Liver (tissue), 8 donors: ENCODE measurements at regions not wholly inside any gene's neighbourhood (a gene's known extent, or its start where the extent isn't known, plus 50 kb on each side); places are given as distances from the start of the nearest gene placed in this dataset.

Experiments used
- DNase-seq: peaks from one replicate; pipeline ENCODE4 v3.0.0-alpha.2; 2017; ENCODE audit warnings: low spot score
- H3K27ac ChIP-seq, 2 donors: one replicate each; pipeline ENCODE4 v1.7.0; 2013; ENCODE audit warnings: inconsistent platforms in 2 of 2, low read length in 2 of 2, control low read depth in 1 of 2, low read depth in 1 of 2, mild to moderate bottlenecking in 1 of 2
- H3K27me3 ChIP-seq, 4 donors: one replicate each; pipeline versions ENCODE4 v1.6.1 to v1.7.0; 2013; ENCODE audit warnings: low read length in 3 of 4, inconsistent platforms in 1 of 4, mild to moderate bottlenecking in 1 of 4, moderate library complexity in 1 of 4; ENCODE audit not compliant: control insufficient read depth in 4 of 4, insufficient read depth in 4 of 4
- H3K36me3 ChIP-seq, 4 donors: one replicate each; pipeline versions ENCODE4 v1.6.1 to v1.7.0; 2013; ENCODE audit warnings: low read length in 3 of 4, mild to moderate bottlenecking in 3 of 4, low read depth in 1 of 4, moderate library complexity in 1 of 4; ENCODE audit not compliant: control insufficient read depth in 4 of 4, insufficient read depth in 3 of 4
- H3K4me1 ChIP-seq, 4 donors: one replicate each; pipeline versions ENCODE4 v1.6.1 to v1.7.0; 2013; ENCODE audit warnings: low read length in 3 of 4, mild to moderate bottlenecking in 3 of 4, moderate library complexity in 1 of 4; ENCODE audit not compliant: control insufficient read depth in 4 of 4, insufficient read depth in 4 of 4
- H3K4me3 ChIP-seq, 3 donors: one replicate each; pipeline versions ENCODE4 v1.6.1 to v1.7.0; 2013; ENCODE audit warnings: low read length in 3 of 3, control low read depth in 1 of 3, low read depth in 1 of 3, mild to moderate bottlenecking in 1 of 3
- H3K9ac ChIP-seq, 2 donors: one replicate each; pipeline ENCODE4 v1.7.0; 2013; ENCODE audit warnings: low read length in 2 of 2, mild to moderate bottlenecking in 2 of 2, moderate library complexity in 2 of 2, control low read depth in 1 of 2, low read depth in 1 of 2
- H3K9me3 ChIP-seq, 4 donors: one replicate each; pipeline versions ENCODE4 v1.6.1 to v1.7.0; 2013; ENCODE audit warnings: low read length in 3 of 4; ENCODE audit not compliant: control insufficient read depth in 4 of 4
- ATF3 ChIP-seq: IDR thresholded peaks from 2 replicates; pipeline ENCODE4 v1.6.1; 2016; ENCODE audit warnings: antibody characterized with exemption
- CTCF ChIP-seq: fragments of 150-350 bp; IDR thresholded peaks from 2 replicates; pipeline ENCODE4 v1.5.1; 2017; ENCODE audit warnings: improper control_type of control experiment, low read depth, low read length; ENCODE audit not compliant: missing input control
- EGR1 ChIP-seq, 2 donors: IDR thresholded peaks; 2 replicates each; pipeline ENCODE4 v1.6.1; 2016 to 2018; ENCODE audit warnings: antibody characterized with exemption in 2 of 2, low read depth in 2 of 2
- FOXA1 ChIP-seq: IDR thresholded peaks from 2 replicates; pipeline ENCODE4 v1.6.1; 2016; ENCODE audit warnings: antibody characterized with exemption
- FOXA2 ChIP-seq: IDR thresholded peaks from 2 replicates; pipeline ENCODE4 v1.6.1; 2016; ENCODE audit warnings: antibody characterized with exemption
- GABPA ChIP-seq, 2 donors: IDR thresholded peaks in 1 of 2; conservative IDR thresholded peaks in 1 of 2; 2 replicates each; pipeline ENCODE4 v1.6.1; 2016; ENCODE audit warnings: antibody characterized with exemption in 2 of 2, mild to moderate bottlenecking in 1 of 2, moderate library complexity in 1 of 2
- HNF4A ChIP-seq, 2 donors: conservative IDR thresholded peaks; 2 replicates each; pipeline ENCODE4 v1.6.1; 2016; ENCODE audit warnings: antibody characterized with exemption in 2 of 2, mild to moderate bottlenecking in 2 of 2
- HNF4G ChIP-seq: IDR thresholded peaks from 2 replicates; pipeline ENCODE4 v1.6.1; 2016; ENCODE audit warnings: antibody characterized with exemption
- JUND ChIP-seq, 2 donors: IDR thresholded peaks; 2 replicates each; pipeline ENCODE4 v1.6.1; 2016; ENCODE audit warnings: antibody characterized with exemption in 2 of 2
- NR2F2 ChIP-seq: IDR thresholded peaks from 2 replicates; pipeline ENCODE4 v1.6.1; 2016; ENCODE audit warnings: antibody characterized with exemption
- RAD21 ChIP-seq, 2 donors: IDR thresholded peaks; 2 replicates each; pipeline ENCODE4 v1.6.1; 2016; ENCODE audit warnings: antibody characterized with exemption in 2 of 2, mild to moderate bottlenecking in 2 of 2
- REST ChIP-seq: IDR thresholded peaks from 2 replicates; pipeline ENCODE4 v1.6.1; 2016; ENCODE audit warnings: antibody characterized with exemption, mild to moderate bottlenecking
- RXRA ChIP-seq, 2 donors: IDR thresholded peaks; 2 replicates each; pipeline ENCODE4 v1.6.1; 2017 to 2018; ENCODE audit warnings: antibody characterized with exemption in 2 of 2, mild to moderate bottlenecking in 1 of 2
- SP1 ChIP-seq: IDR thresholded peaks from 2 replicates; pipeline ENCODE4 v1.6.1; 2018; ENCODE audit warnings: antibody characterized with exemption, mild to moderate bottlenecking
- TAF1 ChIP-seq: conservative IDR thresholded peaks from 2 replicates; pipeline ENCODE4 v1.6.1; 2016; ENCODE audit warnings: antibody characterized with exemption, mild to moderate bottlenecking
- YY1 ChIP-seq: IDR thresholded peaks from 2 replicates; pipeline ENCODE4 v1.6.1; 2016; ENCODE audit warnings: antibody characterized with exemption, mild to moderate bottlenecking
- WGBS: extraction: QIAGEN DNeasy Blood & Tissue Kit; methylation state at CpG from one replicate; pipeline ENCODE4 v1.1.7; 2013; 5-methylcytosine and 5-hydroxymethylcytosine counted together
- TF ChIP-seq, protein P1 (sequence below): IDR thresholded peaks from 2 replicates; pipeline ENCODE4 v1.6.1; 2016; ENCODE audit warnings: antibody characterized with exemption
- donor health status: healthy.
- donor health status: healthy.
- donor health status: healthy.
- donor health status: healthy.
- donor health status: healthy.

- TF ChIP-seq SP1 (no peak), GABPA (IDR thresholded peaks at IDR 0.05 in 1 of 2, conservative IDR thresholded peaks at IDR 0.05 in 1 of 2) (no peak), HNF4A (conservative IDR thresholded peaks at IDR 0.05) (no peak), FOXA1 (no peak), HNF4G (no peak)
- no peaks in the 10 kb centered on the region for H3K4me1 ChIP-seq
- H3K27ac ChIP-seq: no peak overlapping the region
- H3K9ac ChIP-seq: no peak overlapping the region
- H3K4me3 ChIP-seq: no peak overlapping the region
- no peaks in the 10 kb centered on the region for H3K9me3 ChIP-seq
- 90% methylated on average over 3 of the region's 3 CpGs for WGBS
- no peak for DNase-seq
- H3K27me3 ChIP-seq: peaks cover 0 to 2% (median 0%) of the 10 kb centered on the region in 4 donors
- H3K36me3 ChIP-seq: no peaks in the 10 kb centered on the region
These were observed 318.2 kb downstream of the WDR11 start for GRCh38 chr10:121169406-121169805.

- no peak for DNase-seq
- no peaks in the 10 kb centered on the region for H3K9me3 ChIP-seq
- no peak overlapping the region for H3K9ac ChIP-seq
- no peak for TF ChIP-seq FOXA1
- TF ChIP-seq HNF4G: no peak
- TF ChIP-seq FOXA2: no peak
- no peak for TF ChIP-seq JUND (IDR thresholded peaks at IDR 0.05)
- no peak for TF ChIP-seq RAD21 (IDR thresholded peaks at IDR 0.05)
- no peak for TF ChIP-seq YY1
- no peak for TF ChIP-seq ATF3
- TF ChIP-seq TAF1: no peak
- TF ChIP-seq, protein P1, sequence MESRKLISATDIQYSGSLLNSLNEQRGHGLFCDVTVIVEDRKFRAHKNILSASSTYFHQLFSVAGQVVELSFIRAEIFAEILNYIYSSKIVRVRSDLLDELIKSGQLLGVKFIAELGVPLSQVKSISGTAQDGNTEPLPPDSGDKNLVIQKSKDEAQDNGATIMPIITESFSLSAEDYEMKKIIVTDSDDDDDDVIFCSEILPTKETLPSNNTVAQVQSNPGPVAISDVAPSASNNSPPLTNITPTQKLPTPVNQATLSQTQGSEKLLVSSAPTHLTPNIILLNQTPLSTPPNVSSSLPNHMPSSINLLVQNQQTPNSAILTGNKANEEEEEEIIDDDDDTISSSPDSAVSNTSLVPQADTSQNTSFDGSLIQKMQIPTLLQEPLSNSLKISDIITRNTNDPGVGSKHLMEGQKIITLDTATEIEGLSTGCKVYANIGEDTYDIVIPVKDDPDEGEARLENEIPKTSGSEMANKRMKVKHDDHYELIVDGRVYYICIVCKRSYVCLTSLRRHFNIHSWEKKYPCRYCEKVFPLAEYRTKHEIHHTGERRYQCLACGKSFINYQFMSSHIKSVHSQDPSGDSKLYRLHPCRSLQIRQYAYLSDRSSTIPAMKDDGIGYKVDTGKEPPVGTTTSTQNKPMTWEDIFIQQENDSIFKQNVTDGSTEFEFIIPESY: no peak
- no peaks in the 10 kb centered on the region for H3K36me3 ChIP-seq
- 78% methylated on average over 10 of the region's 10 CpGs for WGBS
- no peak overlapping the region for H3K27ac ChIP-seq
- H3K4me3 ChIP-seq: no peak overlapping the region
- H3K27me3 ChIP-seq: no peaks in the 10 kb centered on the region
- no peaks in the 10 kb centered on the region for H3K4me1 ChIP-seq
These were observed 320.9 kb downstream of the WDR11 start for GRCh38 chr10:121171825-121172787.

GRCh38 chr10:121179006-121179405, 327.8 kb downstream of the WDR11 start:
- H3K27ac ChIP-seq: no peak overlapping the region
- H3K9me3 ChIP-seq: no peaks in the 10 kb centered on the region
- no peak for DNase-seq
- H3K27me3 ChIP-seq: no peaks in the 10 kb centered on the region
- H3K36me3 ChIP-seq: no peaks in the 10 kb centered on the region
- no peaks in the 10 kb centered on the region for H3K4me1 ChIP-seq
- no peak overlapping the region for H3K9ac ChIP-seq
- H3K4me3 ChIP-seq: no peak overlapping the region
- WGBS: 85% methylated on average over 1 of the region's 1 CpG
- TF ChIP-seq JUND (IDR thresholded peaks at IDR 0.05) (no peak), EGR1 (IDR thresholded peaks at IDR 0.05; ENCODE audit: low read depth in 2 of 2) (no peak), RXRA (IDR thresholded peaks at IDR 0.05) (no peak), HNF4A (conservative IDR thresholded peaks at IDR 0.05) (no peak), FOXA2 (no peak), NR2F2 (no peak), REST (no peak), HNF4G (no peak), CTCF (no peak), YY1 (no peak), SP1 (no peak), TAF1 (no peak)
- TF ChIP-seq, protein P1: no peak
